T-helper 1 cell (primary cell): ENCODE measurements at regions not wholly inside any gene's neighbourhood (a gene's known extent, or its start where the extent isn't known, plus 50 kb on each side); places are given as distances from the start of the nearest gene placed in this dataset.
"Not testable (repeated sequence)": the region's sequence is repeated elsewhere in the genome, so short reads cannot be mapped to it uniquely, and the experiment has no call there.

Experiments
- DNase-seq, 5 donors: peaks; one replicate each; pipeline ENCODE4 v3.0.0-alpha.2; 2012 to 2020

GRCh38 chrX:500481-501010 lies 113.8 kb upstream of the PPP2R3B start:
- DNase-seq, result no peak

GRCh38 chrX:506341-506740 lies 119.6 kb upstream of the PPP2R3B start:
- DNase-seq, result no peak

- DNase-seq, result no peak
Observed at GRCh38 chrX:508163-508562, 121.5 kb upstream of the PPP2R3B start.

- DNase-seq, result not testable (repeated sequence)
Observed at GRCh38 chrX:508821-509220, 121.8 kb upstream of the SHOX start.

GRCh38 chrX:511089-511488 lies 119.5 kb upstream of the SHOX start:
- DNase-seq, result not testable (repeated sequence)

- no peak for DNase-seq
Observed at GRCh38 chrX:518319-518718, 112.3 kb upstream of the SHOX start.

- no peak for DNase-seq
Observed at GRCh38 chrX:519741-520140, 110.8 kb upstream of the SHOX start.

GRCh38 chrX:522456-522855 lies 108.1 kb upstream of the SHOX start:
- no peak for DNase-seq

- no peak for DNase-seq
Observed at GRCh38 chrX:525134-525533, 105.5 kb upstream of the SHOX start.

GRCh38 chrX:526295-527224 lies 104.0 kb upstream of the SHOX start:
- DNase-seq, result no peak

GRCh38 chrX:530726-531610 lies 99.6 kb upstream of the SHOX start:
- DNase-seq, result no peak

GRCh38 chrX:531611-531936 lies 99.0 kb upstream of the SHOX start:
- no peak for DNase-seq

GRCh38 chrX:534804-535203 lies 95.8 kb upstream of the SHOX start:
- DNase-seq, result no peak

GRCh38 chrX:536616-537015 lies 94.0 kb upstream of the SHOX start:
- DNase-seq, result no peak

GRCh38 chrX:537151-537550 lies 93.4 kb upstream of the SHOX start:
- no peak for DNase-seq

- no peak for DNase-seq
Observed at GRCh38 chrX:538311-538710, 92.3 kb upstream of the SHOX start.

GRCh38 chrX:541006-541405 lies 89.6 kb upstream of the SHOX start:
- not testable (repeated sequence) for DNase-seq

- no peak for DNase-seq
Observed at GRCh38 chrX:542179-542578, 88.4 kb upstream of the SHOX start.

- DNase-seq, result no peak
Observed at GRCh38 chrX:545452-545885, 85.1 kb upstream of the SHOX start.

- no peak for DNase-seq
Observed at GRCh38 chrX:550514-550913, 80.1 kb upstream of the SHOX start.

- no peak for DNase-seq
Observed at GRCh38 chrX:551306-551705, 79.3 kb upstream of the SHOX start.

- DNase-seq, result no peak
Observed at GRCh38 chrX:552496-552895, 78.1 kb upstream of the SHOX start.

- no peak for DNase-seq
Observed at GRCh38 chrX:554271-554670, 76.3 kb upstream of the SHOX start.
